GM23248 (cell line): ENCODE measurements at regions not wholly inside any gene's neighbourhood (a gene's known extent, or its start where the extent isn't known, plus 50 kb on each side); places are given as distances from the start of the nearest gene placed in this dataset.

ENCODE experiments used
- DNase-seq: peaks from one replicate; pipeline ENCODE4 v3.0.0-alpha.2; 2015
- H2AFZ ChIP-seq: fragments of 200-600 bp; sonication (generic); 2 replicates; pipeline ENCODE4 v1.6.1; 2016; ENCODE audit warnings: antibody characterized with exemption
- H3F3A ChIP-seq: fragments of 200-600 bp; sonication (generic); 2 replicates; pipeline ENCODE4 v1.6.1; 2016; ENCODE audit warnings: mild to moderate bottlenecking, antibody characterized with exemption, mixed run types; ENCODE audit not compliant: insufficient read depth
- H3K27ac ChIP-seq: fragments of 200-600 bp; sonication (generic); 2 replicates; pipeline ENCODE4 v1.5.1; 2016; ENCODE audit warnings: mild to moderate bottlenecking
- H3K27me3 ChIP-seq: fragments of 200-600 bp; sonication (generic); replicated peaks from 2 replicates; pipeline ENCODE4 v1.6.1; 2016; ENCODE audit warnings: mild to moderate bottlenecking; ENCODE audit not compliant: insufficient read depth
- H3K36me3 ChIP-seq: fragments of 200-600 bp; sonication (generic); 2 replicates; pipeline ENCODE4 v1.6.1; 2016; ENCODE audit warnings: low read depth, mild to moderate bottlenecking
- H3K4me1 ChIP-seq: fragments of 200-600 bp; sonication (generic); 2 replicates; pipeline ENCODE4 v1.6.1; 2016; ENCODE audit warnings: mild to moderate bottlenecking; ENCODE audit not compliant: insufficient read depth
- H3K4me2 ChIP-seq: fragments of 200-600 bp; sonication (generic); one replicate; pipeline ENCODE4 v1.6.1; 2016; ENCODE audit warnings: mild to moderate bottlenecking; ENCODE audit not compliant: unreplicated experiment
- H3K4me3 ChIP-seq: fragments of 200-600 bp; sonication (generic); 2 replicates; pipeline ENCODE4 v1.5.1; 2016; ENCODE audit warnings: mild to moderate bottlenecking
- H3K79me2 ChIP-seq: fragments of 200-600 bp; sonication (generic); 2 replicates; pipeline ENCODE4 v1.6.1; 2016; ENCODE audit warnings: mild to moderate bottlenecking; ENCODE audit not compliant: insufficient read depth
- H3K9ac ChIP-seq: fragments of 200-600 bp; sonication (generic); 2 replicates; pipeline ENCODE4 v1.6.1; 2016; ENCODE audit warnings: mild to moderate bottlenecking
- H3K9me2 ChIP-seq: fragments of 200-600 bp; sonication (generic); 2 replicates; pipeline ENCODE4 v1.6.1; 2016; ENCODE audit warnings: mixed run types, mild to moderate bottlenecking, moderate library complexity; ENCODE audit not compliant: insufficient read depth
- H3K9me3 ChIP-seq: fragments of 200-600 bp; sonication (generic); one replicate; pipeline ENCODE4 v1.6.1; 2017; ENCODE audit warnings: low read depth
- H4K20me1 ChIP-seq: fragments of 200-600 bp; sonication (generic); 2 replicates; pipeline ENCODE4 v1.6.0; 2016; ENCODE audit not compliant: insufficient read depth
- EZH2 ChIP-seq: fragments of 200-600 bp; sonication (generic); IDR thresholded peaks from 2 replicates; pipeline ENCODE4 v1.6.1; 2018; ENCODE audit warnings: antibody characterized with exemption, mild to moderate bottlenecking; ENCODE audit not compliant: insufficient read depth, poor library complexity, severe bottlenecking
- EZH2phosphoT487 ChIP-seq: fragments of 200-600 bp; sonication (generic); IDR thresholded peaks from 2 replicates; pipeline ENCODE4 v1.6.1; 2018; ENCODE audit warnings: antibody characterized with exemption, moderate library complexity, mild to moderate bottlenecking, low read depth; ENCODE audit not compliant: insufficient read depth
- WGBS, 2 experiments: methylation state at CpG; one replicate each; pipeline ENCODE4 v1.1.6; 2015 to 2017; ENCODE audit warnings: low lambda C conversion rate in 2 of 2, low coverage in 1 of 2; ENCODE audit errors: missing lambda C conversion rate in 2 of 2; 5-methylcytosine and 5-hydroxymethylcytosine counted together
- in situ Hi-C: fragments of 300-500 bp; cut with MboI; formaldehyde crosslinking; loops from 2 replicates; pipeline ENCODE4 v1.15.0; 2020

- no peak for TF ChIP-seq EZH2
- TF ChIP-seq EZH2phosphoT487: no peak
- DNase-seq: no peak
- H2AFZ ChIP-seq: no peak overlapping the region
Measured at GRCh38 chr6:67459556-67459955, 1175.5 kb upstream of the ADGRB3 start.

GRCh38 chr6:67458265-67458664 is 1176.8 kb upstream of the ADGRB3 start:
- WGBS, 2 experiments: 37 to 38% methylated on average over 4 of the region's 4 CpGs
- in situ Hi-C loops: no loop called here
- no peak for DNase-seq

More at GRCh38 chr6:67459556-67459955, 1175.5 kb upstream of the ADGRB3 start:
- no peak overlapping the region for H3K4me3 ChIP-seq
- no peak overlapping the region for H3K9ac ChIP-seq
- H3K27ac ChIP-seq: no peak overlapping the region
- H3K36me3 ChIP-seq: no peaks in the 10 kb centered on the region
- no peak overlapping the region for H3K4me2 ChIP-seq
- no peaks in the 10 kb centered on the region for H3K27me3 ChIP-seq
- no peaks in the 10 kb centered on the region for H4K20me1 ChIP-seq
- H3K9me2 ChIP-seq: no peaks in the 10 kb centered on the region
- no peaks in the 10 kb centered on the region for H3K79me2 ChIP-seq
- WGBS, 2 experiments: 14 to 17% methylated on average over 1 of the region's 1 CpG
- H3F3A ChIP-seq: no peaks in the 10 kb centered on the region
- peaks cover 5% of the 10 kb centered on the region for H3K9me3 ChIP-seq
- no peaks in the 10 kb centered on the region for H3K4me1 ChIP-seq
- in situ Hi-C loops: no loop called here

GRCh38 chr6:67451874-67452273 is 1183.2 kb upstream of the ADGRB3 start:
- no peak for DNase-seq
- WGBS, 2 experiments: 10 to 16% methylated on average over 1 of the region's 1 CpG
- no peaks in the 10 kb centered on the region for H3K36me3 ChIP-seq
- H2AFZ ChIP-seq: no peak overlapping the region
- no peaks in the 10 kb centered on the region for H3K9me3 ChIP-seq
- H3K27ac ChIP-seq: no peak overlapping the region
- H3K9ac ChIP-seq: no peak overlapping the region
- no peaks in the 10 kb centered on the region for H3K4me1 ChIP-seq
- no peaks in the 10 kb centered on the region for H3F3A ChIP-seq
- no peaks in the 10 kb centered on the region for H3K27me3 ChIP-seq
- TF ChIP-seq EZH2phosphoT487: no peak
- TF ChIP-seq EZH2: no peak
- in situ Hi-C loops: no loop called here
- no peak overlapping the region for H3K4me3 ChIP-seq
- H3K79me2 ChIP-seq: no peaks in the 10 kb centered on the region
- H3K9me2 ChIP-seq: no peaks in the 10 kb centered on the region
- no peaks in the 10 kb centered on the region for H4K20me1 ChIP-seq
- no peak overlapping the region for H3K4me2 ChIP-seq

More at GRCh38 chr6:67458265-67458664, 1176.8 kb upstream of the ADGRB3 start:
- Histone ChIP-seq H3K9me3 (peaks cover 5% of the 10 kb centered on the region), H3K27ac (no peak overlapping the region), H3K79me2 (no peaks in the 10 kb centered on the region), H3F3A (no peaks in the 10 kb centered on the region), H2AFZ (no peak overlapping the region), H3K4me2 (no peak overlapping the region), H3K9ac (no peak overlapping the region), H3K4me3 (no peak overlapping the region), H3K36me3 (no peaks in the 10 kb centered on the region), H3K4me1 (no peaks in the 10 kb centered on the region), H3K27me3 (no peaks in the 10 kb centered on the region), H4K20me1 (no peaks in the 10 kb centered on the region), H3K9me2 (no peaks in the 10 kb centered on the region)
- no peak for TF ChIP-seq EZH2phosphoT487
- no peak for TF ChIP-seq EZH2

GRCh38 chr6:67450641-67451040 is 1184.4 kb upstream of the ADGRB3 start:
- Histone ChIP-seq H4K20me1 (no peaks in the 10 kb centered on the region), H3K9ac (no peak overlapping the region), H2AFZ (no peak overlapping the region), H3K27ac (no peak overlapping the region), H3K27me3 (no peaks in the 10 kb centered on the region), H3K4me1 (no peaks in the 10 kb centered on the region), H3F3A (no peaks in the 10 kb centered on the region), H3K79me2 (no peaks in the 10 kb centered on the region), H3K4me3 (no peak overlapping the region), H3K9me3 (no peaks in the 10 kb centered on the region), H3K4me2 (no peak overlapping the region), H3K36me3 (no peaks in the 10 kb centered on the region), H3K9me2 (no peaks in the 10 kb centered on the region)
- 13 to 20% methylated on average over 4 of the region's 4 CpGs for WGBS, 2 experiments
- DNase-seq: no peak
- in situ Hi-C loops: no loop called here
- no peak for TF ChIP-seq EZH2
- TF ChIP-seq EZH2phosphoT487: no peak

- H4K20me1 ChIP-seq: no peaks in the 10 kb centered on the region
Measured at GRCh38 chr6:67449602-67450001, 1185.5 kb upstream of the ADGRB3 start.

More at GRCh38 chr6:67449602-67450001, 1185.5 kb upstream of the ADGRB3 start:
- Histone ChIP-seq H3K4me3 (no peak overlapping the region), H3K27me3 (no peaks in the 10 kb centered on the region), H3K9me2 (no peaks in the 10 kb centered on the region), H3K79me2 (no peaks in the 10 kb centered on the region), H3K9me3 (peaks cover 2% of the 10 kb centered on the region), H3K4me2 (no peak overlapping the region), H3K27ac (no peak overlapping the region), H2AFZ (no peak overlapping the region), H3K4me1 (no peaks in the 10 kb centered on the region), H3K36me3 (no peaks in the 10 kb centered on the region), H3K9ac (no peak overlapping the region), H3F3A (no peaks in the 10 kb centered on the region)
- no peak for DNase-seq
- in situ Hi-C loops: no loop called here
- 10 to 25% methylated on average over 4 of the region's 4 CpGs for WGBS, 2 experiments
- TF ChIP-seq EZH2 (no peak), EZH2phosphoT487 (no peak)
